H9 (cell line): ENCODE measurements at regions not wholly inside any gene's neighbourhood (a gene's known extent, or its start where the extent isn't known, plus 50 kb on each side); places are given as distances from the start of the nearest gene placed in this dataset.

Source experiments
- DNase-seq: peaks from one replicate; pipeline ENCODE4 v3.0.0-alpha.2; 2017
- H2AFZ ChIP-seq: one replicate; pipeline ENCODE4 v1.6.1; 2013; ENCODE audit warnings: mild to moderate bottlenecking, low read length, control low read depth, moderate library complexity
- H2AK5ac ChIP-seq: 2 replicates; pipeline ENCODE4 v1.6.1; 2013; ENCODE audit warnings: low read length, control low read depth, mixed read lengths; ENCODE audit not compliant: insufficient read length
- H2BK120ac ChIP-seq: one replicate; pipeline ENCODE4 v1.6.1; 2013; ENCODE audit warnings: low read depth, mild to moderate bottlenecking, low read length, control low read depth, inconsistent platforms; ENCODE audit not compliant: poor library complexity, severe bottlenecking
- H2BK12ac ChIP-seq: 2 replicates; pipeline ENCODE4 v1.6.1; 2013; ENCODE audit warnings: low read length, control low read depth, mixed read lengths, low read depth; ENCODE audit not compliant: insufficient read length
- H2BK15ac ChIP-seq: 2 replicates; pipeline ENCODE4 v1.6.1; 2013; ENCODE audit warnings: low read depth, low read length, control low read depth
- H2BK20ac ChIP-seq: one replicate; pipeline ENCODE4 v1.6.1; 2013; ENCODE audit warnings: low read depth, mild to moderate bottlenecking, low read length, control low read depth, inconsistent platforms; ENCODE audit not compliant: poor library complexity, severe bottlenecking
- H2BK5ac ChIP-seq: 2 replicates; pipeline ENCODE4 v1.6.1; 2013; ENCODE audit warnings: low read length, control low read depth, mixed read lengths; ENCODE audit not compliant: insufficient read length
- H3K14ac ChIP-seq: 2 replicates; pipeline ENCODE4 v1.6.1; 2013; ENCODE audit warnings: low read length, control low read depth; ENCODE audit not compliant: insufficient read depth
- H3K18ac ChIP-seq: 2 replicates; pipeline ENCODE4 v1.6.1; 2013; ENCODE audit warnings: low read depth, mild to moderate bottlenecking, mixed read lengths, low read length, control low read depth; ENCODE audit not compliant: insufficient read length
- H3K23ac ChIP-seq: 2 replicates; pipeline ENCODE4 v1.6.1; 2013; ENCODE audit warnings: low read length, control low read depth, mixed read lengths, low read depth; ENCODE audit not compliant: insufficient read length
- H3K23me2 ChIP-seq: 2 replicates; pipeline ENCODE4 v1.6.1; 2013; ENCODE audit warnings: low read depth, mild to moderate bottlenecking, mixed read lengths, low read length, control low read depth; ENCODE audit not compliant: insufficient read length, poor library complexity, severe bottlenecking
- H3K27ac ChIP-seq: 2 replicates; pipeline ENCODE4 v1.5.1; 2013; ENCODE audit warnings: low read length, control low read depth, mixed read lengths, low read depth; ENCODE audit not compliant: insufficient read length
- H3K27me3 ChIP-seq: 2 replicates; pipeline ENCODE4 v1.6.1; 2013; ENCODE audit warnings: low read length, control low read depth, inconsistent platforms; ENCODE audit not compliant: insufficient read depth
- H3K4ac ChIP-seq: 2 replicates; pipeline ENCODE4 v1.6.1; 2013; ENCODE audit warnings: low read depth, mild to moderate bottlenecking, control low read depth, inconsistent platforms, low read length, moderate library complexity
- H3K4me1 ChIP-seq: 2 replicates; pipeline ENCODE4 v1.6.1; 2013; ENCODE audit warnings: low read length, control low read depth, inconsistent platforms; ENCODE audit not compliant: insufficient read depth
- H3K4me2 ChIP-seq: 2 replicates; pipeline ENCODE4 v1.6.1; 2013; ENCODE audit warnings: low read length, control low read depth, mixed read lengths; ENCODE audit not compliant: insufficient read length, insufficient read depth
- H3K56ac ChIP-seq: 2 replicates; pipeline ENCODE4 v1.6.1; 2013; ENCODE audit warnings: low read depth, mild to moderate bottlenecking, mixed read lengths, low read length, control low read depth; ENCODE audit not compliant: insufficient read length
- H3K79me1 ChIP-seq: 2 replicates; pipeline ENCODE4 v1.6.1; 2013; ENCODE audit warnings: low read depth, mild to moderate bottlenecking, moderate library complexity, low read length, control low read depth, inconsistent platforms; ENCODE audit not compliant: insufficient read depth, poor library complexity, severe bottlenecking
- H3K79me2 ChIP-seq: 2 replicates; pipeline ENCODE4 v1.6.1; 2013; ENCODE audit warnings: low read length, control low read depth, inconsistent platforms; ENCODE audit not compliant: insufficient read depth
- H3K9ac ChIP-seq: 2 replicates; pipeline ENCODE4 v1.6.1; 2013; ENCODE audit warnings: low read length, control low read depth, mixed read lengths; ENCODE audit not compliant: insufficient read length; ENCODE audit errors: extremely low read depth
- H3K9me3 ChIP-seq: one replicate; pipeline ENCODE4 v1.6.1; 2013; ENCODE audit warnings: low read depth, low read length, inconsistent platforms; ENCODE audit not compliant: control insufficient read depth
- H3T11ph ChIP-seq: one replicate; pipeline ENCODE4 v1.6.1; 2013; ENCODE audit warnings: mild to moderate bottlenecking, low read length, control low read depth, inconsistent platforms
- H4K20me1 ChIP-seq: one replicate; pipeline ENCODE4 v1.6.1; 2013; ENCODE audit not compliant: control insufficient read depth, insufficient read length, insufficient read depth
- H4K5ac ChIP-seq: 2 replicates; pipeline ENCODE4 v1.6.1; 2013; ENCODE audit warnings: low read depth, mild to moderate bottlenecking, mixed read lengths, low read length, control low read depth; ENCODE audit not compliant: insufficient read length
- H4K8ac ChIP-seq: replicated peaks from 2 replicates; pipeline ENCODE4 v1.6.1; 2013; ENCODE audit warnings: low read length, control low read depth, mixed read lengths, low read depth; ENCODE audit not compliant: insufficient read length
- H4K91ac ChIP-seq: 2 replicates; pipeline ENCODE4 v1.6.1; 2013; ENCODE audit warnings: low read depth, mild to moderate bottlenecking, moderate library complexity, mixed read lengths, low read length, control low read depth; ENCODE audit not compliant: insufficient read length
- H3K27ac Mint-ChIP-seq, 3 experiments: 2 replicates in 2 of 3; 3 replicates in 1 of 3; pipeline ENCODE4 v1.8.0; 2020 to 2021; ENCODE audit warnings: mixed read lengths in 3 of 3, mild to moderate bottlenecking in 1 of 3, moderate library complexity in 1 of 3
- H3K27me3 Mint-ChIP-seq: 2 replicates; pipeline ENCODE4 v1.8.0; 2021; ENCODE audit warnings: low read depth, mild to moderate bottlenecking, moderate library complexity, mixed read lengths
- H3K36me3 Mint-ChIP-seq, 3 experiments: 2 replicates in 2 of 3; 3 replicates in 1 of 3; pipeline ENCODE4 v1.8.0; 2020 to 2021; ENCODE audit warnings: low read depth in 3 of 3, mixed read lengths in 3 of 3; ENCODE audit not compliant: insufficient read depth in 1 of 3
- H3K4me1 Mint-ChIP-seq, 2 experiments: 2 replicates each; pipeline ENCODE4 v1.8.0; 2020; ENCODE audit warnings: mixed read lengths in 2 of 2
- H3K4me3 Mint-ChIP-seq, 2 experiments: 2 replicates in 1 of 2; 3 replicates in 1 of 2; pipeline ENCODE4 v1.8.0; 2020 to 2021; ENCODE audit warnings: mild to moderate bottlenecking in 2 of 2, mixed read lengths in 2 of 2, moderate library complexity in 1 of 2
- H3K9me3 Mint-ChIP-seq, 2 experiments: 2 replicates in 1 of 2; 3 replicates in 1 of 2; pipeline ENCODE4 v1.8.0; 2020; ENCODE audit warnings: mild to moderate bottlenecking in 2 of 2, mixed read lengths in 2 of 2, moderate library complexity in 1 of 2
- WGBS: extraction: QIAGEN DNeasy Blood & Tissue Kit; methylation state at CpG from one replicate; pipeline ENCODE4 v1.1.7; 2013; ENCODE audit warnings: missing lambda C conversion rate, low lambda C conversion rate, mixed read lengths; ENCODE audit not compliant: insufficient read length; ENCODE audit errors: extremely low coverage; 5-methylcytosine and 5-hydroxymethylcytosine counted together
- TF ChIP-seq, protein P1 (sequence below): fragments of 200-600 bp; sonication (generic); conservative IDR thresholded peaks from 3 replicates; pipeline ENCODE4 v1.8.0; 2021; ENCODE audit warnings: antibody characterized with exemption, mild to moderate bottlenecking

DNA sequence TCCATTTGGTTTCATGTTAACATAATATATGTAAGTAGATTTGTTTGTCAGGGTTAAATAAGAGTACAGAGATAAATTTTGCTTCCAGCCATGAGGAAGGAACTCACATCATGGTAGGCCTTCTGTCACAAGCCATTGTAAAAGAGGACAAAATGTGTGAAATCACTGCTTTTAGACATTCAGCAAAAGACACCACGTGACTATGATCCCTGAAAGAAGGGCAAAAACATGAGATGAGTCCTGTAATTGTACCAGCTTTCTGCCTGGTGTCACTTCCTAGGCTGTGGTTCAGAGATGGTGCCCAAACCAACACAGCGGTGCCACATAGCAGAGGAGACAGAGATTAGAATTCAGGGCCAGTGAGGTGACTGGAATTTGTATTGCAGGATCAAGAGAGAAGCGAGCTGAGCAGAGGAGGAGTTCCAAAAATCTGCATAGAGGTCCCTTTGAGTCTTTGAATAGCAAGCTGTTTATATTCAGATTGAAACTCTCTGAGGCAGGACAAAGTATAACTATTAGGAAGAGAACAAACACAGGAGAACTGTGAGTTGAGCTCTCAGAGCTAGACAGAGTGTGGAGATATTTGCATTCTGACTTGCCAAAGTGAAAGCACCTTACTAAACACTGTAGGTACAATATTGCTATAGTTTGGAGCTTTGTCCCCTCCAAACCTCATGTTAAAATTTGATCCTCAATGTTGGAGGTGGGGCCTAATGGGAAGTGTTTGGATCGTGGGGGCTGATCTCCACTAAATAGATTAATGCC lies 52.6 kb upstream of the PDE7B start:
- DNase-seq: no peak
- Histone ChIP-seq H3K4me1 (no peaks in the 10 kb centered on the region), H3K14ac (no peak overlapping the region), H2AK5ac (no peak overlapping the region), H3K23ac (no peak overlapping the region), H3K27ac (no peak overlapping the region), H4K91ac (no peak overlapping the region), H2BK15ac (no peak overlapping the region), H2BK5ac (no peak overlapping the region), H2BK12ac (no peak overlapping the region), H4K5ac (no peak overlapping the region), H3K18ac (no peak overlapping the region), H3K79me2 (no peaks in the 10 kb centered on the region), H3K4me2 (no peak overlapping the region), H3K9me3 (no peaks in the 10 kb centered on the region), H4K8ac (no peak overlapping the region), H3T11ph (no peak overlapping the region), H3K23me2 (no peaks in the 10 kb centered on the region), H4K20me1 (no peaks in the 10 kb centered on the region), H2AFZ (no peak overlapping the region), H3K79me1 (no peaks in the 10 kb centered on the region), H3K27me3 (no peaks in the 10 kb centered on the region), H2BK120ac (no peak overlapping the region), H3K56ac (no peak overlapping the region), H3K9ac (no peak overlapping the region), H2BK20ac (no peak overlapping the region), H3K4ac (no peak overlapping the region)
- Mint-ChIP-seq H3K9me3 (no peaks in the 10 kb centered on the region), H3K4me1 (peaks cover 13 to 14% of the 10 kb centered on the region in 2 experiments), H3K36me3 (no peaks in the 10 kb centered on the region), H3K4me3 (no peak overlapping the region), H3K27me3 (no peaks in the 10 kb centered on the region), H3K27ac (peak overlapping the region in 2 of 3 experiments; percentile 42 to 43; a peak in 3 of 7 replicates)
- no CpG with 5 or more reads among the region's 4 CpGs for WGBS
- TF ChIP-seq, protein P1, sequence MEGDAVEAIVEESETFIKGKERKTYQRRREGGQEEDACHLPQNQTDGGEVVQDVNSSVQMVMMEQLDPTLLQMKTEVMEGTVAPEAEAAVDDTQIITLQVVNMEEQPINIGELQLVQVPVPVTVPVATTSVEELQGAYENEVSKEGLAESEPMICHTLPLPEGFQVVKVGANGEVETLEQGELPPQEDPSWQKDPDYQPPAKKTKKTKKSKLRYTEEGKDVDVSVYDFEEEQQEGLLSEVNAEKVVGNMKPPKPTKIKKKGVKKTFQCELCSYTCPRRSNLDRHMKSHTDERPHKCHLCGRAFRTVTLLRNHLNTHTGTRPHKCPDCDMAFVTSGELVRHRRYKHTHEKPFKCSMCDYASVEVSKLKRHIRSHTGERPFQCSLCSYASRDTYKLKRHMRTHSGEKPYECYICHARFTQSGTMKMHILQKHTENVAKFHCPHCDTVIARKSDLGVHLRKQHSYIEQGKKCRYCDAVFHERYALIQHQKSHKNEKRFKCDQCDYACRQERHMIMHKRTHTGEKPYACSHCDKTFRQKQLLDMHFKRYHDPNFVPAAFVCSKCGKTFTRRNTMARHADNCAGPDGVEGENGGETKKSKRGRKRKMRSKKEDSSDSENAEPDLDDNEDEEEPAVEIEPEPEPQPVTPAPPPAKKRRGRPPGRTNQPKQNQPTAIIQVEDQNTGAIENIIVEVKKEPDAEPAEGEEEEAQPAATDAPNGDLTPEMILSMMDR: no peak
